ENCODE measurements at regions not wholly inside any gene's neighbourhood (a gene's known extent, or its start where the extent isn't known, plus 50 kb on each side); places are given as distances from the start of the nearest gene placed in this dataset.

- TF ChIP-seq CTCF (IDR thresholded peaks at IDR 0.05; ENCODE audit: low read depth, low read length, poor library complexity, severe bottlenecking) (no peak), EZH2phosphoT487 (IDR thresholded peaks at IDR 0.05; ENCODE audit: borderline replicate concordance, low read length) (no peak)
Measured at GRCh38 chr3:194949592-194949991, 263.9 kb downstream of the FAM43A start.

All from DOHH2 (cell line).